HL-60 (cell line): ENCODE measurements at regions not wholly inside any gene's neighbourhood (a gene's known extent, or its start where the extent isn't known, plus 50 kb on each side); places are given as distances from the start of the nearest gene placed in this dataset.

Source experiments
- POLR2AphosphoS5 ChIP-seq: IDR thresholded peaks from 2 replicates; pipeline ENCODE4 v1.6.1; 2012; ENCODE audit warnings: low read depth
- TF ChIP-seq, protein P1 (sequence below): IDR thresholded peaks from one replicate; pipeline ENCODE4 v1.5.1; 2011; ENCODE audit warnings: low read length, control low read depth, inconsistent platforms; ENCODE audit not compliant: insufficient read depth

DNA sequence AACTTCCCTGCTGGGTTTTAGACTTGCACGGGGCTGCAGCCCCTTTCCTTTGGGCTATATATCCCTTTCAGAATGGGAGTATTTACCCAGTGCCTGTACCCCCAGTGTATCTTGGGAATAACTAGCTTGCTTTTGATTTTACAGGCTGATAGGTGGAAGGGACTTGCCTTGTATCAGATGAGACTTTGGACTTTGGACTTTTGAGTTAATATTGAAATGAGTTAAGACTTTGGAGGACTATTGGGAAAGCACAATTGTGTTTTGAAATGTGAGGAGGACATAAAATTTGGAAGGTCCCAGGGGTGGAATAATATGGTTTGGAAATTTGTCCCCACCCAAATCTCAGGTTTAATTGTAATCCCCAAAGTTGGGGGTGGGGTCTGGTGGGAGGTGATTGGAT is 393.8 kb upstream of the KIF2B start:
- TF ChIP-seq, protein P1, sequence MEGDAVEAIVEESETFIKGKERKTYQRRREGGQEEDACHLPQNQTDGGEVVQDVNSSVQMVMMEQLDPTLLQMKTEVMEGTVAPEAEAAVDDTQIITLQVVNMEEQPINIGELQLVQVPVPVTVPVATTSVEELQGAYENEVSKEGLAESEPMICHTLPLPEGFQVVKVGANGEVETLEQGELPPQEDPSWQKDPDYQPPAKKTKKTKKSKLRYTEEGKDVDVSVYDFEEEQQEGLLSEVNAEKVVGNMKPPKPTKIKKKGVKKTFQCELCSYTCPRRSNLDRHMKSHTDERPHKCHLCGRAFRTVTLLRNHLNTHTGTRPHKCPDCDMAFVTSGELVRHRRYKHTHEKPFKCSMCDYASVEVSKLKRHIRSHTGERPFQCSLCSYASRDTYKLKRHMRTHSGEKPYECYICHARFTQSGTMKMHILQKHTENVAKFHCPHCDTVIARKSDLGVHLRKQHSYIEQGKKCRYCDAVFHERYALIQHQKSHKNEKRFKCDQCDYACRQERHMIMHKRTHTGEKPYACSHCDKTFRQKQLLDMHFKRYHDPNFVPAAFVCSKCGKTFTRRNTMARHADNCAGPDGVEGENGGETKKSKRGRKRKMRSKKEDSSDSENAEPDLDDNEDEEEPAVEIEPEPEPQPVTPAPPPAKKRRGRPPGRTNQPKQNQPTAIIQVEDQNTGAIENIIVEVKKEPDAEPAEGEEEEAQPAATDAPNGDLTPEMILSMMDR = no peak
- no peak for TF ChIP-seq POLR2AphosphoS5
